PC-9 (cell line): ENCODE measurements at regions not wholly inside any gene's neighbourhood (a gene's known extent, or its start where the extent isn't known, plus 50 kb on each side); places are given as distances from the start of the nearest gene placed in this dataset.

ENCODE experiments used
- CTCF ChIP-seq: fragments of 200-600 bp; sonication (generic); conservative IDR thresholded peaks from 2 replicates; pipeline ENCODE4 v1.6.1; 2017; ENCODE audit warnings: mixed run types, antibody characterized with exemption, mild to moderate bottlenecking, moderate library complexity
- EZH2 ChIP-seq: fragments of 200-600 bp; sonication (generic); IDR thresholded peaks from 2 replicates; pipeline ENCODE4 v1.8.0; 2017; ENCODE audit warnings: antibody characterized with exemption, low read depth

- TF ChIP-seq CTCF: no peak
- TF ChIP-seq EZH2: no peak
Measured at GRCh38 chr4:59729321-59729720, 1470.8 kb upstream of the ADGRL3 start.
